NCI-H146 treated with DMSO at 0.1 percent for 48 hours (cell line): ENCODE measurements at regions not wholly inside any gene's neighbourhood (a gene's known extent, or its start where the extent isn't known, plus 50 kb on each side); places are given as distances from the start of the nearest gene placed in this dataset.
"Not testable (repeated sequence)": the region's sequence is repeated elsewhere in the genome, so short reads cannot be mapped to it uniquely, and the experiment has no call there.

Experiments
- DNase-seq: peaks from one replicate; lab custom pipeline; 2025; ENCODE audit not compliant: unreplicated experiment; lab: John Stamatoyannopoulos, UW

DNA sequence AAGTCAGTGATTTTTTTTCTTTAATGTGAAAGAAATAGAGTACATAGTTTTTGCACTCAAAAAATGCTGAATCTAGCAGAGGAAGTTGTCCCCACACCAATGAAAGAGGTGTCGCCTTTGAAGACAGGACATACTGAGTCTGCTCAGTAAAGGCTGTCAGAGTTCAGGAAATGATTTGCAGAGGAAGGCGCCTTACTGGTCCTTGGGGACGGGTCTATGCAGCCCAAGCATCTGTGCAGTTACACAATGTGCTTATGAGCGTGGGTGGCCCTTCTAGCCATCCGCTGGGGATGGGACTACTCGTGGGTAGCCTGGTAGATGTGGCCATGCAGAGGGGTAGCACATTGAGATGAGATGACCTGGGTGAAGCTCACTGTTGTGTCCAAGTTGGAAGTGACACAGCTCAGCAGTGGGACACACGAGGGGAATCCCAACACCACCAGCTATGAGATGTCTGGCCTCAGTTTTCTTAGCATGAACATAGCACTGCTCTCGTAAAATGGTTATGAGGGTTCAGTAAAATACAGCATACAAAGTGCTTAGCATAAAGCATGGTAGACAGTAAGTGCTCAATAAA is 116.5 kb upstream of the RBPJ start:
- no peak for DNase-seq

GRCh38 chr4:26204911-26205370 is 115.9 kb upstream of the RBPJ start:
- no peak for DNase-seq

GRCh38 chr4:26206339-26206738 is 114.5 kb upstream of the RBPJ start:
- no peak for DNase-seq

DNA sequence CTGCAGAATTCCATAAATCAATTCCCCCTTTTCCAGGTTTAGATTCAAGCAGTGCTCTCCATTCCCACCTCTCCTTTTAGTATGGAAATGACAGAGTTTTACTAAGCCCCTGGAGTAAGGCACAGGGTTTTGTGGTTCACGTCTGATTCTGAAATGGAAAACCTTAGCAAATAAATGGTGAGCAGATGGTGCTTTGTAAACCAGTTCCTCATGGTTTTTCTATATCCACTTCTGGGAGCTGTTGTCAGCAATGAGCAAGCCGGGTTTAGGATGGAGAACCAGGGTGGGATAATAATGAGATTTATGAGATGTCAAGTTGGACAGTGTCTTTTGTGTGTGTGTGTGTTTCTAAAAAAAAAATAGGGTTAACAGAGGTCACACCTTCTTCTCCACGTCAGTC is 113.8 kb upstream of the RBPJ start:
- peak; percentile 5 for DNase-seq

DNA sequence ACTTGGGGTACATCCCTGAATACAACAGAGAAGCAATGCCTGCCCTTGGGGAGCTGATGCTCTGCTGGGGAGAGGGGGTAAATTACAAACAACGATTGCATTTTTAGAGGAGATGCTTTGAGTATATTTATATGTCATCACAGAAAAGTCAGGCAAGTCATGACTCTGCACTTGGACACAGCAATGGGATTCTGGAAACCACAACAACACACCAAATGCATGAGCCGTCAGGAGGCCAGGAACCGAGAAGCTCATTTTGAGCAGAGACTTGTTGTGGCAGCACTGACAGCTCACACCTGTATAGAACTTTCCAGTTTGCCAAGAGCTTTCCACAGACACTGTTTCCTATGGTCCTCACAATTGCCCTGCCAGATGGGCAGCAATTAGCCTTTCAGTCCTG is 113.2 kb upstream of the RBPJ start:
- no peak for DNase-seq

- DNase-seq, result peak; percentile 20
These were observed 112.4 kb upstream of the RBPJ start for GRCh38 chr4:26208237-26208994.

GRCh38 chr4:26209378-26209777 is 111.4 kb upstream of the RBPJ start:
- DNase-seq, result not testable (repeated sequence)

DNA sequence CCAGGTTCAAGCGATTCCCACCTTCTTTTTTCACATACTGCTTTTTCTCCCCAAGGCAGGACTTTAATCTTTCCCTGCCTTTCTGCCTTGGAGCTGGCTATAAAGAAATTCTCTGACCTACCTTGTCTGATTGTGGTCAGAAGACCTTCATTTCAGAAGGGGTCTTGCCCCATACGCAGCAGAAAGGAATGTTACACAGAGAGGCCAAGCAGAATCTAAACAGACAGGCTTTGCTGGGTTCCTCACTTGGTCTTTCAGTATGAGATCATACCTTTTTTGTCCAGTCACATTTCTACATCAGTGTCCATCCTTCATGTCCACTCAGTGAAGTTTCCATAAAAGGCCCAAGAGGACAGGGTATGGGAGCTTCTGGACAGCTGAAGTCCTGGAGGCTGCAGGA is 108.3 kb upstream of the RBPJ start:
- no peak for DNase-seq

- no peak for DNase-seq
These were observed 107.5 kb upstream of the RBPJ start for GRCh38 chr4:26213317-26213716.

DNA sequence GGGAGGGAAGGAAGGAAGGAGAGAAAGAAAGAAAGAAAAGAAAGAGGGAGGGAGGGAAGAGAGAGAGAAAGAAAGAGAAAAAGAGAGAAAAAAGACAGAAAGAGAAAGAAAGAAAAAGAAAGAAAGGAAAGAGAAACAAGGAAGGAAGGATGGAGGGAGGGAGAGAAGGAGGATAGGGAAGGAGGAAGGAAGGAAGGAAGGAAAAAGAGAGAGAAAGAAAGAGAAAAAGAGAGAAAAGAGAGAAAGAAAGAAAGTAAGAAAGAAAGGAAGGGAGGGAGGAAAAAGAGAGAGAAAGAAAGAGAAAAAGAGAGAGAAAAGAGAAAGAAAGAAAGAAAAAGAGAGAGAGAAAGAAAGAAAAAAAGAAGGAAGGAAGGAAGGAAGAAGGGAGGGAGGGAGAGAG is 105.8 kb upstream of the RBPJ start:
- DNase-seq, result no peak

- DNase-seq, result no peak
These were observed 105.1 kb upstream of the RBPJ start for GRCh38 chr4:26215725-26216124.

GRCh38 chr4:26217481-26217880 is 103.3 kb upstream of the RBPJ start:
- DNase-seq, result no peak

DNA sequence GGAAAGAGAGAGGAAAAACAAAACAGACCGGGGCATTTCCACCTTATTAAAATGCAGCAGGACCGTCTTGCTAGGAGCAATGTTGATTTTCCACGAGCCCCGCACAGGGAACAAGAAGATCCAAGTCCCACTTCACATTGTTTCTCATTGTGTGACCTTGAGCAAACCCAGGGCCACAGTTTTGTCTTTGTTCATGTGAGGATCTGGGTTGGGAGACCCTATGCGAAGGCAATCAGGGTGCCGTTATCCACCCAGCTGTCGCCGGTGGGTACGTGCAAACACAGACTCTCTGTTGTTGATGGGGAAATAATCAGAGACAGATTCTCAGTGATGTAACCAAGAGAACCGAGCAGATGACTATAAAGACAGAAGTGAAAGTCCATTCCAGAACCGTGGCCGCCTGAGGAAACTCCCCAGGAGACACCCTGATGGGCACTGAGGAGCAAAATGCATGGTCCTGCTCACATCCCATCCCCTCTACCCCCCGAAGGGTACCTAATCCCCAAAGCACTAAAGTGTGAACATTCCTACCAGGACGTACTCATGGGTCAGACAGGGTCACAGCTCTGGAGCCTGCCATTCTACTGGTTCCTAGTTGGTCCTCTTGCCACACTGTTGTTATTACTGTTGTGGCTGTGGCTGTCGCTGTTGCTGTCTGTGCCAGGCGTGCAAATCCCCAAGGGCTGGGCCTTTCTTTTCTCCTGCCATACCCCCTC is 102.7 kb upstream of the RBPJ start:
- no peak for DNase-seq

- DNase-seq, result no peak
These were observed 101.9 kb upstream of the RBPJ start for GRCh38 chr4:26218677-26219605.

DNA sequence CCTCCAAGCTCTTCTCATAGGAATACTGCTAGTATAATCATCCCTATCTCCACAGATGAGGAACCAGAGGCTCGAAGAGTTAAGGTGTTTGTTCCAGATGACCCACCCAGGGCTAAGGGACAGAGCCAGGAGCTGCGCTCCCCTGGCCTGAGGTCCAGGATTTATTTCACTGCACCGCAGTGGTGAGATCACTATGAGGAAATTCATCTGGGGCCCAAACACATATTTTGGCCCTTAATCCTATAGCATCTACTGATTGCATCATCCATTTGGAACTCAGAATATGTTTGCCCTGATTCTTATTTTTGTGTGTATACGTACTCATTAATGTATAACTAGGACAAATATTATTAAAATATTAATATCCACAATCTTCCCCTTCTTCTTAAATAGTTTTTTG is 100.1 kb upstream of the RBPJ start:
- no peak for DNase-seq

GRCh38 chr4:26223155-26223554 is 97.7 kb upstream of the RBPJ start:
- no peak for DNase-seq

DNA sequence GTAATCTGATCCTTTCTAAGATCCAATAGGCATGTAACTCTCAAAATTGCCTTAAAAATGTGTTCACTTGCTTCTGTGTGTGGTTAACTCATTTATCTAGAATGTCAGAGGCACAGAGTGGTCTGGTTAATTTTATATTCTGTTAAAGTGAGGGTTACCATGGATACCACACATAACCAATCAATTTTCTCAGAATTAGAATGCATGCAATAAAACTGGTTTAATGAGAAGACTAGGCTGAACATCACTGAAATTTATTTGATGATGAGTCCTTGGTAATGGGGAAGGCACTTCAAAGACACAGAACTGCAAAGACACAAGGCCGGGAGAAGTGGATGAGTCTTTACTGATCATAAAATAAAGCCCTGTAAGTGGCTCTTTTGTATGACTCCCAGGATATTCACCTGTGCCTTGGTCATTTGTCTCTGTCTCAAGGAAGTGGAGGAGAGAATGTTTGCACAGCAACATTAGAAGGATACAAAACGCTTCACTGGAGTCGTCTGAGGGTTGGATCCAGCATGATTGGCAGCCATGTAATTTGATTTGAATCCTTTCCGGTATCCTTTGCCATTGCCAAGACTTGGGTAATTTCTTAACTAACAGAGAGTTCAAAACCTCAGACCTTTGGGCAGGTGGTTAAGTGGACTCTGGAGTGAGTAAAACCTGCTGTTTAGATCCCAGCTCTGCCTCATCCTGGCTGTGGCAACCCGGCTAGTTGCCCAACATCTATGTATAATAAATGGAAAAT is 94.0 kb upstream of the RBPJ start:
- DNase-seq, result no peak

DNA sequence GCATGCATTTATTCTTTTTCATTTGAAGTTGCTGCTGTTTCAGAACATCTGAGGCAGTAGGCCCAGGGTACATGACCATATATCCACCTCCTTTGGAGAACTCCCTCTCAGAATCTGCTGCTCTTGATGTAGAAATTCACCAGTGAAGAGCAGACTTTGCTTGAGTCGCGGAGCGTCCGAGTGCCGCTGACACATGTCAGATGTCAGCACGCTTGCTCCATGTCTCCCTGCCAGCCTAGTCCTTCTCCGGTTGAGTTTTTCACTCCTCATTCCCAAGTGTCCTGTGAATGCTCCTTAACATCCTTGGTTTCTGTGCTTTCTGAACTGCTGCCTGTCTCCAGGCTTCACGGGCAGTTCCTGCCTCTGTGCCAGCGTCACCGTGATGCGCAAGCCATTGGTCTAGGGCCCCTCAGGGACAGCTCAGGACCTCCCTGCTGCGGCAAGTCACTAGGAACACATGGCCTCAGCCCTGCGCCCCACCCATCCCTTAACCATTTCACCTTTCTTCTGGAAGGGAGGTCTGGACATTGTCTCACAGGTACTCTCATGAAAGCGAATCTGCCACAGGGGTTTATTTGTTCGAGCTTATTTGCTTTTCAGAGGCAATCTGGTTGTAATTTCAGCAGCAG is 93.1 kb upstream of the RBPJ start:
- DNase-seq, result peak; percentile 17

- no peak for DNase-seq
These were observed 91.9 kb upstream of the RBPJ start for GRCh38 chr4:26228883-26229282.

GRCh38 chr4:26229974-26230373 is 90.8 kb upstream of the RBPJ start:
- DNase-seq, result no peak
